Stimulated activated naive CD8-positive, alpha-beta T cell treated with anti-CD3 and anti-CD28 coated beads, Interleukin-15, Interleukin-2, amounts not matched to agents 100 U/mL and 50 U/mL, for 24 hours (primary cell): ENCODE measurements at regions not wholly inside any gene's neighbourhood (a gene's known extent, or its start where the extent isn't known, plus 50 kb on each side); places are given as distances from the start of the nearest gene placed in this dataset.

Experiments used
- ATAC-seq: fragments of 150-1000 bp; cut with Tn5 transposase; one replicate; pipeline ENCODE4 v1.10.0; 2021
- DNase-seq: peaks from one replicate; pipeline ENCODE4 v3.0.0; 2021

DNA sequence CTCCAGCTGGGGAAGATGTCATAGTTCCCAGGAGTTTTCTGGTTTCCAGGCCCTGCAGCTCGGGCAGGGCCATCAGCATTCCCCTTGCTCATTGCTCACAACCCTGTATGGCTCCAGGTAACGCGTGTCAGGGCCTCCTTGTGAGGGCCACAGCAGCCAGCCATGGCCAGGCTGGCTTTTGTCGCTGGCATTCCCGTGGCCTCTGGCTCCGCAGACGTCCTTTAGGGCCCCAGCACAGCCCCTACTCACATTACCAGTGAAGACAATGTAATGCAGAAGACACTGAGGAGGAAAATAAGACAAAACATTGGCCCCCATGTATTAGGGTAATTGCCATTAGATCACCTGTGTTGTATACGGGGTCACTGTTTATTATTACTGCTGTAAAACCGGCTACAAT lies 1799.0 kb downstream of the TP53TG3F start:
- ATAC-seq: no peak
- no peak for DNase-seq

- DNase-seq (no peak), ATAC-seq (no peak)
These were observed 1836.4 kb downstream of the TP53TG3F start for GRCh38 chr16:35295856-35296255.

- ATAC-seq: no peak
- DNase-seq: no peak
These were observed 1837.7 kb downstream of the TP53TG3F start for GRCh38 chr16:35296962-35297653.

- ATAC-seq: no peak
- DNase-seq: no peak
These were observed 1839.2 kb downstream of the TP53TG3F start for GRCh38 chr16:35298460-35299243.

- DNase-seq: no peak
- no peak for ATAC-seq
These were observed 1843.4 kb downstream of the TP53TG3F start for GRCh38 chr16:35302859-35303258.

GRCh38 chr16:35305476-35305875 lies 1846.1 kb downstream of the TP53TG3F start:
- DNase-seq: no peak
- no peak for ATAC-seq

DNA sequence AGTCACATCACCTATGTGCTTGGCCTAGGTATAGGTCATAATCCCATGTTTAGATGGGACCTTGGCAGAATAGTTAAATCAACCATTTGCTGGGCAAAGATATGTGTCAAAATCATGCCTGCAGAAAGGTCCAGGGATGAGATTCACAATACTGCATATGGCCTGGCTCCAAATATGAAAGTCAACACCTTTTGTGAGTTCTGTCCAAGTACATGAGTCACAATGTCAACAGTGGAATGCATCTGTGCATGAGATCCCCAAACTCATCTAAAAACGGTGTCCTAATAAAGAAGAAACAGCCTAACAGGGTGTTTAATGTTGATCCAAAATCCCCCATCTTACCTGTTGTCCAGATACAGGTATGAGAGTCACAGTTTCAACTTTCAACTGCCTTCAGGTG lies 1847.5 kb downstream of the TP53TG3F start:
- DNase-seq (no peak), ATAC-seq (no peak)

DNA sequence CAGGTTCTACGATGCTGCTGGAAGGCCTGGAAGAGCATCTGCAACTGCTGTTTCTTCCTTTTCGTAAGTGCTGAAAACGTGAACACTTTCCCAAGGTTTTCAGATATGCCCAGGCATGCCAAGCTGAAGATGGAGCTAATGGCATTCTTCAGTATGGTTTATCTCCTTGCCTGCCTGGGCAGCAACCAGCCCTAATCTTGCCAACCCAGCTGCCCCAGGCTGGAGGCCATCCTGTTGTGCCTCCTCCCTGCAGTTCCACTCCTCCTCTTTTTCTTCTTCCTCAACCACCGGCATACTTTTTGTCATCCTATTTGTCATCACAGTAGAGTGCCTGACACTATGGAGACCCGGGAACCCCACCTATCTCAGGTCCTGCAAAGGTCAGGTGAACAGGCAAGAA lies 1849.3 kb downstream of the TP53TG3F start:
- no peak for ATAC-seq

GRCh38 chr16:35310999-35311398 lies 1851.6 kb downstream of the TP53TG3F start:
- no peak for DNase-seq
- no peak for ATAC-seq

More for the DNA sequence above, 1849.3 kb downstream of the TP53TG3F start:
- DNase-seq: no peak

DNA sequence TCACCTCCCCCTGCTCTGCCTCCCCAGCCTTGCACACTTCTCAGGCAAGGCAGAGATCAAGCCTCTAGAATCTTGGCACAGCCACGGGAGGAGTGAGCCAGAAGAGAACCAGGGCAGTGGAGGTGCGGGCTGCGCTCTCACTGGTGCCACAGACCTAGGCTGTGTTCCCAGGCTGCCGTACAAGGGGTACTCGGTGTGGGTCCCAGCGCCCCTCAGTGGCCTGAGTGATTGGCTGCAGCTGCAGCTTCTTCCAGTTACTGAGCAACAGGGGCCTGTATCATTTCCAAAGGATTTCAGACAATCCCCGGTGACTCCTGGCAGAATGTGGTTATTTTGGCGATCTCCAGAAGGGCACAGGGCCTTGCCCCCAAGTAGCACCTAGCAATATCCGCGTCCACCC lies 1852.1 kb downstream of the TP53TG3F start:
- no peak for ATAC-seq
- DNase-seq: no peak

- DNase-seq (no peak), ATAC-seq (no peak)
These were observed 1854.9 kb downstream of the TP53TG3F start for GRCh38 chr16:35314298-35314697.

GRCh38 chr16:35319536-35320192 lies 1860.3 kb downstream of the TP53TG3F start:
- ATAC-seq: no peak
- DNase-seq: no peak

DNA sequence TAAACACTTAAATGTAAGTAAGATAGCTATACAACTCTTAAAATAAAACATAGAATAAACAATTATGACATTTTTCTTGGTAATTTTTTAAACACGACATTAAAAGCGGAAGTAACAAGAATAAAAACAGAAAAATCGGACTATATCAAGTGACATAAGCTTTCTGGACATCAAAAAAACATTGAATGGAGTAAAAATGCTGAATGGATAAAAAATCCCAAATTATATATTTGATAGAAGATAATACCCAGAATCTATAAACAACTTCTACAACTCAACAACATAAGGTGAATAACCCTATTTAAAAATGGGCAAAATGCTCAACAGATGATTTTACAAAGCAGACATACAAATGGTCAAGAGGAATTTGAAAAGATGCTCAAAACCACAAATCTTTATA lies 1866.5 kb downstream of the TP53TG3F start:
- ATAC-seq (no peak), DNase-seq (no peak)

DNA sequence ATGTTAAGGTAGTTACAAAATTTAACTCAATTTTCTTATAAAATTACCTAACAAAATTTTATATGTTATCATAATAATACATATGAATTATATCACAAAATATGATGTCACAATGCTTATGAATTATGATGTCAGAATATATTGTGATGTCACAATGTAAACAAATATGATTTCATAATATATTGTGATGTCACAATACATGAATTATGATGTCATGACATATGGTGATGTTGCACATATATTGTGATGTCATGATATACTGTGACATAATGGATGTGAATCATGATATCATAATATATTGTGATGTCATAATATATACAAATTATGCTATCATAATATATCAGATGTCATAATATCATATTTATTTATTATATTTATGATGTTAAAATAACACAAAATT lies 1879.9 kb downstream of the TP53TG3F start:
- ATAC-seq (no peak), DNase-seq (no peak)

DNA sequence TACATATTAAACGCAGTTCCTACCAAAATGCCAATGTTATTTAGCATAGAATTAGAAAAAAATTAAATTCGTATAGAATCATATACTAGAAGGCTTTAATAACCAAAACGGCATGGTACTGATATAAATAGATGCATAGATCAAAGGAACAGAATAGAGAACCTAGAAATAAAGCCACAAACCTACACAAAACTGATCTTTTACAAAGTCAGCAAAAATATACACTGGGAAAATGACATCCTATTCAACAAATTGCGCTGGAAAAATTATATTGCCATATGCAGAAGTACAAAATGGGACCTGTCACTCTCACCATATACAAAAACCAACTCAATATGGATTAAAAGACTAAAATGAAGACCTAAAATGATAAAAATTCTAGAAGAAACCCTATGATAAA lies 1882.6 kb downstream of the TP53TG3F start:
- ATAC-seq: no peak
- DNase-seq: no peak

- DNase-seq (no peak), ATAC-seq (no peak)
These were observed 1884.8 kb downstream of the TP53TG3F start for GRCh38 chr16:35344012-35344762.

DNA sequence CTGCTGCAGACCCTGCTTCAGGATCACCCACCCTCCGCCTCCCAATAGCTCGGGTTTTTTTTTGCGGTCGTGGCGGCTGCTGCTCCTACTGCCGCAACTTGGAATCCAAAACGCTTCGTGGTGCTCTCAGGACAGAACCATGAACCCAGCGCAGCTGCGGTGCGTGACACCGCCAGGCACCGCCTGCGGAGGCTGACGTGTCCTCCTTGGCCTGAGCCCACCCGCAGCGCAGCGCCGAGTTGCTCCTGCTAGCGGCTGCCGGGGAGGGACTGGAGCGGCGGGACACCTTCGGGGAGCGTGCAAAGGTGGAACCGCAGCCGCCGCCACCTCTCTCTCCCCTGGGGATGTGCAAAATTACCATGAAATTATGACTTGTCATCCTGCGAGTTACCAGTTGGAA lies 1893.0 kb downstream of the TP53TG3F start:
- DNase-seq (no peak), ATAC-seq (no peak)

GRCh38 chr16:35363510-35363909 lies 1904.1 kb downstream of the TP53TG3F start:
- ATAC-seq (no peak), DNase-seq (no peak)

GRCh38 chr16:35364263-35364662 lies 1904.9 kb downstream of the TP53TG3F start:
- DNase-seq: no peak
- ATAC-seq: no peak

GRCh38 chr16:35365675-35366074 lies 1906.3 kb downstream of the TP53TG3F start:
- DNase-seq: no peak
- ATAC-seq: no peak

DNA sequence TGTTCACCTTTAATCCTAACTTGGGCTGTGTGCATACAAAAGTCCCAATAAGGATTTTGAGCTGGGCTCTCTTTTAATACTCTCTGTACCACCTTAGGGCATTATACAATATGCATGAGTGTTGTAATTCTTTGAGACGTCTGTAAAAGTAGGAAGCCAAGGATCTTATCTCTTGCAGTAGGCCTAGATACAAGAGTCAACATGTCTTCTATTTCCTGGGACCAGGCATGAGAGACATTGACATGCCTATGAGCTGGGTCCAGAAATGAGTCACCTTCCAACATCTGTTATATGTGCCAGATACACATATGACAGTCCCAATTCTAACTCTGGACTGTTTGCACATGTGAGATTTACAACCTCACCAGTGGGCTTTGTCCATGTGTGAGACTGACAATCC lies 1911.2 kb downstream of the TP53TG3F start:
- ATAC-seq (no peak), DNase-seq (no peak)

- no peak for ATAC-seq
- no peak for DNase-seq
These were observed 1917.7 kb downstream of the TP53TG3F start for GRCh38 chr16:35377142-35377541.

DNA sequence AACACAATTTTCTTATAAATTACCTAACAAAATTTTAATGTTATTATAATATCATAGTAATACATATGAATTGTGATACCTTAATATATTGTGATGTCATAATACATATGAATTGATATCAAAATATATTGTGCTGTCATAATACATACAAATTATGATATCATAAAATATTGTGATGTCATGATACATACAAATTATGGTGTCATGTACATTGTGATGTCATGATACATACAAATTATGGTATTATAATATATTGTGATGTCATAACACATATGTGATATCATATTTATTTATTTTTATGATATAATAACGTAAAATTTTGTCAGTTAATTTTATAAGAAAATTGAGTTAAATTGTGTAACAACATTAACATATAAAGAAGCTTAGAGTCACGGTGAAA lies 1927.2 kb downstream of the TP53TG3F start:
- ATAC-seq (no peak), DNase-seq (no peak)
